ENCODE measurements at regions not wholly inside any gene's neighbourhood (a gene's known extent, or its start where the extent isn't known, plus 50 kb on each side); places are given as distances from the start of the nearest gene placed in this dataset.

DNA sequence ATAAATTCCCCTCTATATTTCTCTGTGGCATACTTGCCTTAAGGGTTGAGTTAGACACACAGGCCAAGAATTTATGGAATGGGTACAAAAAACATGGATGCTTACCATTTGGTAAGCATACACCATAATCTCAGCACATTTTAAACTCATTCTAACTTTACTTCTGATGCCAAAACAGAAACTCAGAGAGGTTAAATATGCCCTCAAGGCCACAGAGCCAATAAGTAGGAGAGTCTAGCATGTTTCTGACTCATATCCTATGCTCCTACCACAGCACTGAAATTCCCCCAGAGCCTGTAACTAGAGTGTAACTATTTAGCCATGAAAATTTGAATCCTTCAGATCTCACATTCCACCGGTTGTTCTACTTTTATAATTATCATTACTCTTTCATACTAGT is 559.7 kb downstream of the ACTL7B start:
- DNase-seq: no peak
- Mint-ChIP-seq H3K36me3 (ENCODE audit: low read depth) (no peaks in the 10 kb centered on the region), H3K9me3 (no peaks in the 10 kb centered on the region), H3K27me3 (no peaks in the 10 kb centered on the region), H3K4me3 (no peak overlapping the region), H3K27ac (no peak overlapping the region), H3K4me1 (no peaks in the 10 kb centered on the region)
- ChIA-PET POLR2A (no interaction called here), CTCF (no interaction called here)

- POLR2A ChIA-PET: no interaction called here
Measured at GRCh38 chr9:108291586-108291932, 564.2 kb downstream of the ACTL7B start.

DNA sequence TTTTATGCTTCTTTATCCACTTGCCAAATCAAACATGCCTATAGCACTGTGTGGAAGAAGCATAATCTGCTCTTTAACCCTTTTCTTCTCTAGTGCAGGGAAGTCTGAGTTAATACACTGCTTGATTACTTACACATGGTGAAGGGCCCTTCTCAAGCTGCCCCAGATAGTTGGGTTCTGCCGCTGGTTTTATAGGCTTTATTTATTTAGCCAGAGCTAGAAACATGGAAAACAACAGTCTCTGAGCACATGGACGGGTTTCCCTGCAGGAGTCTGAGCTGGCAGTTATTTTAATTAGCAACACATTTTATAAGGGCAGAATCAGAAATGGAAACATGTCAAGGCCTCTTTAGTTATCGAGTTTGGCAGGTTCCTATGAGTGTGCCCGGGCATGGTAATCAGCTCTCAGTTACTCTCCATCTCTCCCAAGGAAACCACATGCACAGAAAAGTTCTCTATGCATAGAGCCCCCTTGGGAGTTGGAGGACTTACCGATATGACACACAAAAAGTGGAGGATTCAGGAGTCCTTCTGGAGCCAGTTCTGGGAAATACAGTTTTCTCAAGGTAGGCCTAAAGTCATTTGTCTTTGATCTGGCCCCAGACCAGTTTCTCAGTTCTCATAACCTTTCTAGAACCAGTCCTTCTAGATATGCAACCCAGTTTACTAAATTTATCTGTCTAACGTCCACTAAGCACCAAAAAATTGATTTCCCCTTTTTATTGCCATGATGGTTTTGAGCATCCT is 564.8 kb downstream of the ACTL7B start:
- CTCF ChIA-PET: no interaction called here
- no peaks in the 10 kb centered on the region for H3K36me3 Mint-ChIP-seq (ENCODE audit: low read depth)
- no peaks in the 10 kb centered on the region for H3K4me1 Mint-ChIP-seq
- peaks cover 2% of the 10 kb centered on the region for H3K9me3 Mint-ChIP-seq
- POLR2A ChIA-PET: no interaction called here
- H3K4me3 Mint-ChIP-seq: no peak overlapping the region
- H3K27me3 Mint-ChIP-seq: no peaks in the 10 kb centered on the region
- no peak for DNase-seq
- H3K27ac Mint-ChIP-seq: no peak overlapping the region

More at GRCh38 chr9:108291586-108291932, 564.2 kb downstream of the ACTL7B start:
- DNase-seq: no peak
- H3K27ac Mint-ChIP-seq: no peak overlapping the region
- H3K27me3 Mint-ChIP-seq: no peaks in the 10 kb centered on the region
- no peak overlapping the region for H3K4me3 Mint-ChIP-seq
- CTCF ChIA-PET: no interaction called here
- no peaks in the 10 kb centered on the region for H3K4me1 Mint-ChIP-seq
- no peaks in the 10 kb centered on the region for H3K36me3 Mint-ChIP-seq (ENCODE audit: low read depth)
- peaks cover 2% of the 10 kb centered on the region for H3K9me3 Mint-ChIP-seq

DNA sequence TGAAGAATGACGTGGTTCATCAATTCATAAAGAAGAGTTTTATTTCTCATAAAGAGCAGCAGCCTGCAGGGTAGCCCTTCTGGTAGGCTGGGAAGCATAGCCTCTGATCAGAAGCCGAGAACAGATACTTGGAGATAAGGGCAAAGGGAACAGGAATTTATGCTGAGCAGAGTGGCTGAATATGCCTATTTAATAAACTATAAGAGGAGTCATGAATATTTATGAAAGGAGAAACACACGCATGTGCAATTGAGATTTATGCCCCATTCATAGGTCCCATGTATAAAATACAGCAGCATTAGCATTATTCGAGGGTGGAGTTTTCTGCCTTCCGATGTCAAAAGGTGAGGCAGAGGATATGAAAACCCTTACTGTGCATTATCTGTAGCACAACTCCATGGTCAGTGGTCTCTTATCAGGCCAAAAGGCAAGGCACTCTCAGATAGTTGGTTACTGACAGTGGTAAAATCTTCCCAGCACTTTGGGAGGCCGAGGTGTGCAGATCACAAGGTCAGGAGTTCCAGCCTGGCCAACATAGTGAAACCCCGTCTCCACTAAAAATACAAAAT is 569.1 kb downstream of the ACTL7B start:
- Mint-ChIP-seq H3K9me3 (peaks cover 4% of the 10 kb centered on the region), H3K27ac (no peak overlapping the region), H3K4me3 (no peak overlapping the region), H3K36me3 (ENCODE audit: low read depth) (no peaks in the 10 kb centered on the region), H3K27me3 (no peaks in the 10 kb centered on the region), H3K4me1 (no peaks in the 10 kb centered on the region)
- DNase-seq: no peak
- ChIA-PET CTCF (no interaction called here), POLR2A (no interaction called here)

DNA sequence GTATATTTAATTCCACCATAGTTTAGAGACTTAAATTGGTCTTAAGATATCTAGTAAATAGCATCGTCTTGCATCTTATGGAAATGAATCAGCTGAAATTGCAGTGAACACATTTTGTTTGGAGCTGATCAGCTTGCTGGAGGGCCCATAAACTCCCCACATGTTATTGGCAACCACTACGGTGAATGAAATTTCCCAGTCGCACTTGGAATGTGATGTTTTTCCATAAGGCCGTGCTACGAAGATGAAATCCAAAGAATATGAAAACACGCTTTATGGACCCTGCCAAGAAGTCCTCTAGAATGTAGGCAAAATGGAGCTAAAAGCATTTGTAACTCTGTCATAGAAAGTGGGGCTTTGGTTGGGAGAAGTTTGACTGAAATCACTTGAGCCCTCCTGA is 572.1 kb downstream of the ACTL7B start:
- POLR2A ChIA-PET: no interaction called here
- Mint-ChIP-seq H3K27ac (no peak overlapping the region), H3K4me1 (no peaks in the 10 kb centered on the region), H3K36me3 (ENCODE audit: low read depth) (no peaks in the 10 kb centered on the region), H3K9me3 (peaks cover 2% of the 10 kb centered on the region), H3K27me3 (no peaks in the 10 kb centered on the region), H3K4me3 (no peak overlapping the region)
- CTCF ChIA-PET: no interaction called here
- DNase-seq: no peak

DNA sequence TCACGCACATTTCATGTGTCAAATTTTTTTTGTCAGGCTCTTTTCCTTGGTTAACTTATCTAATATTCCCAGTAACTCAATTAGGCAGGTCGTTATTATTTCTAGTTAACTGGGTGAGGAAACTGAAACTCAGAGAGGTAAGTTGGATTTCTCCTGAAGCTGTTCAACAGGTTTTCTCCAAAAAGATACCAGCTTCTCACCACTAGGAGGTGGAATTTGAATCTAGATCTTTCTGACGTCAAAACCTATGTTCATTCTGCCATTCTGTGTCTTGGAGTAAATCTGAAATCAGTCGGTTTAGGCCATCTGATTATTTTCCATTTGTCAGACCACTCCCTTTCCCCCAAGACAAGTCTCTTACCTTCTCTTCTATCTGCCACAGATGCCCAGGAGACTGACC is 572.9 kb downstream of the ACTL7B start:
- peaks cover 2% of the 10 kb centered on the region for H3K9me3 Mint-ChIP-seq
- POLR2A ChIA-PET: no interaction called here

DNA sequence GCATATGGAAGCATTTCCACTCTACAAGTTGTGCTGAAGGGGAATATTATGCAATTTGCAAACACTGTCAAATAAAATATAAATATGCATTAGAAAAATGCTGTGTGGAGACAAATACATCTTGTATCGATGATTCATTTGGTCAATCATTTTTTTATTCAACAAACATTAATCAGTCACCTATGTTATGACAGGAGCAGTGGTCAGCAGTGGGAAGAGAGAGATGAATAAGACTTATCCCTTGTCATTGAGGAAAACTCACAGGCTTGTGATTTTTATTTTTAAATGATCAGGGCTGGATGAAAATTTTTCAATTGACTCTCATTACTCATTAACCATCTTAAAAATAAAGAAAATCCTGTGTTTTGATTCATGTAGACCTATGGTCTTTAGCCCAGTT is 574.1 kb downstream of the ACTL7B start:
- no peak overlapping the region for H3K4me3 Mint-ChIP-seq
- ChIA-PET CTCF (no interaction called here), POLR2A (no interaction called here)
- H3K4me1 Mint-ChIP-seq: no peaks in the 10 kb centered on the region
- H3K27me3 Mint-ChIP-seq: no peaks in the 10 kb centered on the region
- no peak for DNase-seq
- H3K9me3 Mint-ChIP-seq: peaks cover 2% of the 10 kb centered on the region
- H3K27ac Mint-ChIP-seq: no peak overlapping the region
- H3K36me3 Mint-ChIP-seq (ENCODE audit: low read depth): no peaks in the 10 kb centered on the region

More for the DNA sequence above, 572.9 kb downstream of the ACTL7B start:
- CTCF ChIA-PET: no interaction called here
- no peak for DNase-seq
- Mint-ChIP-seq H3K27ac (no peak overlapping the region), H3K4me3 (no peak overlapping the region), H3K36me3 (ENCODE audit: low read depth) (no peaks in the 10 kb centered on the region), H3K27me3 (no peaks in the 10 kb centered on the region), H3K4me1 (no peaks in the 10 kb centered on the region)

DNA sequence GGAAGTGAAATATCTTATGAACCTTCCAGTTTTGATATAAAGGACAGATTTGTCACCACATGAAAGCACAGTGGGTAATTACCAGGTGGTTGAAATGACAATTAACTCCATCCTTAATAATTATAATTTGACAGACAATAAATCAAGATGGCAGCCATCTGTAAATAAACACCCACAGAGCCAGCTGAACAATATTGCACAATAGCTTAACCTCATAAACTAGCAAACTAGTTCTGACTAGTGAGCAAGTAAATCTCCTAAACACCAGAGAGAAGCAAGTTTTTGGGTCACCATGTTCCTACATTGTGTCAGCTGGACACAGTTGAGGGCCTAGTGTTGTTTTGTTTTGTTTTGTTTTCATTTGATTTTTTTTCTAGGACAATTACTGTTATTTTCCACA is 577.4 kb downstream of the ACTL7B start:
- no peak overlapping the region for H3K27ac Mint-ChIP-seq
- H3K36me3 Mint-ChIP-seq (ENCODE audit: low read depth): no peaks in the 10 kb centered on the region
- ChIA-PET CTCF (no interaction called here), POLR2A (no interaction called here)
- H3K4me3 Mint-ChIP-seq: no peak overlapping the region
- no peaks in the 10 kb centered on the region for H3K27me3 Mint-ChIP-seq
- H3K9me3 Mint-ChIP-seq: peaks cover 4% of the 10 kb centered on the region
- no peaks in the 10 kb centered on the region for H3K4me1 Mint-ChIP-seq
- no peak for DNase-seq

- Mint-ChIP-seq H3K4me3 (no peak overlapping the region), H3K36me3 (ENCODE audit: low read depth) (no peaks in the 10 kb centered on the region), H3K9me3 (peaks cover 3% of the 10 kb centered on the region), H3K27me3 (no peaks in the 10 kb centered on the region), H3K4me1 (no peaks in the 10 kb centered on the region), H3K27ac (no peak overlapping the region)
- CTCF ChIA-PET: no interaction called here
- DNase-seq: no peak
- POLR2A ChIA-PET: no interaction called here
Measured at GRCh38 chr9:108277216-108277615, 578.6 kb downstream of the ACTL7B start.

- CTCF ChIA-PET: no interaction called here
- Mint-ChIP-seq H3K4me1 (no peaks in the 10 kb centered on the region), H3K36me3 (ENCODE audit: low read depth) (no peaks in the 10 kb centered on the region), H3K9me3 (peaks cover 2% of the 10 kb centered on the region), H3K4me3 (no peak overlapping the region), H3K27me3 (no peaks in the 10 kb centered on the region), H3K27ac (no peak overlapping the region)
- POLR2A ChIA-PET: no interaction called here
- no peak for DNase-seq
Measured at GRCh38 chr9:108275906-108276305, 579.9 kb downstream of the ACTL7B start.

DNA sequence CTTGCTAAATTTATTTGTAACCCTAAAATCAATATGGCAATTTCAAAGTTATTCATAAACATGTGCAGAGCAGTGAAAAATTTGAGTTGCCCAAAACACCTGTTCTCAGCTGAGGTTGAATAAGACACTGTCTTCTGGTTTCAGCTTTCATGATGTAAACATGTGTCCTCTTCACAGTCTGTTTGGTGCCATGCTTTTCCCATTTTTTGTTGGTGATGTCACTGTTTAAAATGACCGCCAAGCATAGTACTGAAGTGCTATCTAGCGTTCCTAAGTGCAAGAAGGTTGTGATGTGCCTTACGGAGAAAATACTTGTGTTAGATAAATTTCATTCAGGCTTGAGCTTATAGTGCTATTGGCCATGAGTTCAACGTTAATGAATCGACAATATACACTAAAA is 580.8 kb downstream of the ACTL7B start:
- POLR2A ChIA-PET: no interaction called here

GRCh38 chr9:108273988-108274387 is 581.8 kb downstream of the ACTL7B start:
- CTCF ChIA-PET: no interaction called here
- H3K36me3 Mint-ChIP-seq (ENCODE audit: low read depth): no peaks in the 10 kb centered on the region
- H3K4me1 Mint-ChIP-seq: no peaks in the 10 kb centered on the region
- no peak overlapping the region for H3K27ac Mint-ChIP-seq
- no peaks in the 10 kb centered on the region for H3K27me3 Mint-ChIP-seq
- POLR2A ChIA-PET: no interaction called here
- DNase-seq: no peak
- H3K4me3 Mint-ChIP-seq: no peak overlapping the region
- H3K9me3 Mint-ChIP-seq: peaks cover 4% of the 10 kb centered on the region

More for the DNA sequence above, 580.8 kb downstream of the ACTL7B start:
- DNase-seq: no peak
- CTCF ChIA-PET: no interaction called here
- no peak overlapping the region for H3K27ac Mint-ChIP-seq
- no peaks in the 10 kb centered on the region for H3K36me3 Mint-ChIP-seq (ENCODE audit: low read depth)
- peaks cover 2% of the 10 kb centered on the region for H3K9me3 Mint-ChIP-seq
- no peaks in the 10 kb centered on the region for H3K27me3 Mint-ChIP-seq
- no peak overlapping the region for H3K4me3 Mint-ChIP-seq
- no peaks in the 10 kb centered on the region for H3K4me1 Mint-ChIP-seq

DNA sequence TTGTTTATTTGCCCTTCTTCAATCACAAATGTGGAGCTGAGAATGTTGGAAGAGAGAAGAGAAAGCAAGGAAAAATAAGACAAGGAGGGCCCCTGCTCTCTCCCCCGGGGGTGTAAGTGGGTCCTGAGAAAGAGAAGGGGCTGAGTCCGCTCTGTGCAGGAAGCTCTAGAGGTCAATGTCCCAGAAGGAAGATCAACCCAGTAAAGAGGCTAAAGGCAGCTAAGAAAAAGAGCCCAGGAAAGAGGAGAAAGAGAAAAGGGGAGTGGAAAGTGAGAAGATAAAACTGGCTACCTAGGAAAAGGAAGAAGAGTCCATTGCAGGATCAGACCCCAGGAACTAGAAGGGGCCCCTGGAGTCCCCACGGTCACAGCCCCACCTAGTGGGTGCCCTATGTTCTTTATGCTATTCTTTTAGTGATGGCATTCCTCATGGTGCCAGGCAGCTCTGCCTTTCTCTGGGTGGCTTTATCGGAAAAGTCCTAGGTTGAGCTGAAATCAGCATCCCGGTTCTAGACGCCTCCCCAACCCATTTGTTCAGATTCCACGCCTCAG is 583.4 kb downstream of the ACTL7B start:
- Mint-ChIP-seq H3K36me3 (ENCODE audit: low read depth) (no peaks in the 10 kb centered on the region), H3K9me3 (peaks cover 8% of the 10 kb centered on the region)
- POLR2A ChIA-PET: no interaction called here

GRCh38 chr9:108271646-108272348 is 584.0 kb downstream of the ACTL7B start:
- no peaks in the 10 kb centered on the region for H3K36me3 Mint-ChIP-seq (ENCODE audit: low read depth)
- no peak for DNase-seq
- H3K4me1 Mint-ChIP-seq: no peaks in the 10 kb centered on the region
- no peak overlapping the region for H3K4me3 Mint-ChIP-seq
- H3K27me3 Mint-ChIP-seq: no peaks in the 10 kb centered on the region
- H3K9me3 Mint-ChIP-seq: peaks cover 8% of the 10 kb centered on the region
- H3K27ac Mint-ChIP-seq: no peak overlapping the region
- CTCF ChIA-PET: no interaction called here
- POLR2A ChIA-PET: no interaction called here

More for the DNA sequence above, 583.4 kb downstream of the ACTL7B start:
- Mint-ChIP-seq H3K27me3 (no peaks in the 10 kb centered on the region), H3K4me1 (no peaks in the 10 kb centered on the region), H3K4me3 (no peak overlapping the region), H3K27ac (no peak overlapping the region)
- no peak for DNase-seq
- CTCF ChIA-PET: no interaction called here
